ENCODE measurements at regions not wholly inside any gene's neighbourhood (a gene's known extent, or its start where the extent isn't known, plus 50 kb on each side); places are given as distances from the start of the nearest gene placed in this dataset.

- ChIA-PET POLR2A (no interaction called here), CTCF (no interaction called here)
- no peak for DNase-seq (ENCODE audit: extremely low spot score)
- TF ChIP-seq FOXM1 (IDR thresholded peaks at IDR 0.05; ENCODE audit: borderline replicate concordance) (no peak), PKNOX1 (IDR thresholded peaks at IDR 0.05) (no peak), BHLHE40 (IDR thresholded peaks at IDR 0.05; ENCODE audit: borderline replicate concordance) (no peak), SUZ12 (IDR thresholded peaks at IDR 0.05) (no peak), L3MBTL2 (conservative IDR thresholded peaks at IDR 0.05) (no peak), NFRKB (IDR thresholded peaks at IDR 0.05) (no peak), TARDBP (IDR thresholded peaks at IDR 0.05) (no peak), CTBP1 (IDR thresholded peaks at IDR 0.05; ENCODE audit: borderline replicate concordance) (no peak), ARNT (IDR thresholded peaks at IDR 0.05) (no peak), FOXK2 (IDR thresholded peaks at IDR 0.05) (no peak), HDGF (IDR thresholded peaks at IDR 0.05; ENCODE audit: borderline replicate concordance) (no peak), ELF4 (IDR thresholded peaks at IDR 0.05) (no peak), FOXA1 (IDR thresholded peaks at IDR 0.05) (no peak), ZNF384 (IDR thresholded peaks at IDR 0.05) (no peak), SP1 (IDR thresholded peaks at IDR 0.05) (no peak)
Observed at GRCh38 chr20:41897708-41898107, 279.5 kb upstream of the CHD6 start.

- CTCF ChIA-PET, result no interaction called here
- TF ChIP-seq ZNF384 (IDR thresholded peaks at IDR 0.05), result no peak
- TF ChIP-seq PKNOX1 (IDR thresholded peaks at IDR 0.05), result no peak
- TF ChIP-seq NFRKB (IDR thresholded peaks at IDR 0.05), result no peak
- TF ChIP-seq FOXA1 (IDR thresholded peaks at IDR 0.05), result no peak
- no peak for TF ChIP-seq CTBP1 (IDR thresholded peaks at IDR 0.05; ENCODE audit: borderline replicate concordance)
- no peak for TF ChIP-seq BHLHE40 (IDR thresholded peaks at IDR 0.05; ENCODE audit: borderline replicate concordance)
- TF ChIP-seq ELF4 (IDR thresholded peaks at IDR 0.05), result no peak
- TF ChIP-seq FOXM1 (IDR thresholded peaks at IDR 0.05; ENCODE audit: borderline replicate concordance), result no peak
- no peak for TF ChIP-seq L3MBTL2 (conservative IDR thresholded peaks at IDR 0.05)
- no peak for TF ChIP-seq LEF1 (IDR thresholded peaks at IDR 0.05; ENCODE audit: borderline replicate concordance)
- TF ChIP-seq SUZ12 (IDR thresholded peaks at IDR 0.05), result no peak
- no peak for TF ChIP-seq FOXK2 (IDR thresholded peaks at IDR 0.05)
- no peak for TF ChIP-seq TARDBP (IDR thresholded peaks at IDR 0.05)
- no peak for TF ChIP-seq HDGF (IDR thresholded peaks at IDR 0.05; ENCODE audit: borderline replicate concordance)
- no peak for TF ChIP-seq ARNT (IDR thresholded peaks at IDR 0.05)
- no peak for TF ChIP-seq SP1 (IDR thresholded peaks at IDR 0.05)
- POLR2A ChIA-PET, result no interaction called here
- no peak for DNase-seq (ENCODE audit: extremely low spot score)
Observed at GRCh38 chr20:41895241-41896032, 277.3 kb upstream of the CHD6 start.

- CTCF ChIA-PET, result no interaction called here
- POLR2A ChIA-PET, result no interaction called here
- no peak for TF ChIP-seq BHLHE40 (IDR thresholded peaks at IDR 0.05; ENCODE audit: borderline replicate concordance)
- TF ChIP-seq TARDBP (IDR thresholded peaks at IDR 0.05), result no peak
- TF ChIP-seq FOXK2 (IDR thresholded peaks at IDR 0.05), result no peak
- TF ChIP-seq HDGF (IDR thresholded peaks at IDR 0.05; ENCODE audit: borderline replicate concordance), result no peak
- TF ChIP-seq FOXA1 (IDR thresholded peaks at IDR 0.05), result no peak
- TF ChIP-seq ZNF384 (IDR thresholded peaks at IDR 0.05), result no peak
- TF ChIP-seq LEF1 (IDR thresholded peaks at IDR 0.05; ENCODE audit: borderline replicate concordance), result no peak
- no peak for TF ChIP-seq SUZ12 (IDR thresholded peaks at IDR 0.05)
- TF ChIP-seq L3MBTL2 (conservative IDR thresholded peaks at IDR 0.05), result no peak
- no peak for TF ChIP-seq SP1 (IDR thresholded peaks at IDR 0.05)
- TF ChIP-seq ARNT (IDR thresholded peaks at IDR 0.05), result no peak
- TF ChIP-seq ELF4 (IDR thresholded peaks at IDR 0.05), result no peak
- no peak for TF ChIP-seq NFRKB (IDR thresholded peaks at IDR 0.05)
- TF ChIP-seq FOXM1 (IDR thresholded peaks at IDR 0.05; ENCODE audit: borderline replicate concordance), result no peak
- no peak for TF ChIP-seq CTBP1 (IDR thresholded peaks at IDR 0.05; ENCODE audit: borderline replicate concordance)
- TF ChIP-seq PKNOX1 (IDR thresholded peaks at IDR 0.05), result no peak
- no peak for DNase-seq (ENCODE audit: extremely low spot score)
Observed at GRCh38 chr20:41894255-41894963, 276.2 kb upstream of the CHD6 start.

- ChIA-PET CTCF (no interaction called here), POLR2A (no interaction called here)
- TF ChIP-seq SUZ12 (IDR thresholded peaks at IDR 0.05) (no peak), NFRKB (IDR thresholded peaks at IDR 0.05) (no peak), FOXA1 (IDR thresholded peaks at IDR 0.05) (no peak), FOXM1 (IDR thresholded peaks at IDR 0.05; ENCODE audit: borderline replicate concordance) (no peak), ARNT (IDR thresholded peaks at IDR 0.05) (no peak), BHLHE40 (IDR thresholded peaks at IDR 0.05; ENCODE audit: borderline replicate concordance) (no peak), TARDBP (IDR thresholded peaks at IDR 0.05) (no peak), CTBP1 (IDR thresholded peaks at IDR 0.05; ENCODE audit: borderline replicate concordance) (no peak), LEF1 (IDR thresholded peaks at IDR 0.05; ENCODE audit: borderline replicate concordance) (no peak), FOXK2 (IDR thresholded peaks at IDR 0.05) (no peak), HDGF (IDR thresholded peaks at IDR 0.05; ENCODE audit: borderline replicate concordance) (no peak), ELF4 (IDR thresholded peaks at IDR 0.05) (no peak), L3MBTL2 (conservative IDR thresholded peaks at IDR 0.05) (no peak), PKNOX1 (IDR thresholded peaks at IDR 0.05) (no peak)
- no peak for DNase-seq (ENCODE audit: extremely low spot score)
Observed at GRCh38 chr20:41892031-41892430, 273.9 kb upstream of the CHD6 start.
